WTC11 (cell line): ENCODE measurements at regions not wholly inside any gene's neighbourhood (a gene's known extent, or its start where the extent isn't known, plus 50 kb on each side); places are given as distances from the start of the nearest gene placed in this dataset.

Source experiments
- ARID4B ChIP-seq: sonication (generic); formaldehyde crosslinking; IDR thresholded peaks from 2 replicates; pipeline ENCODE4 v1.8.0; 2023; ENCODE audit warnings: missing genetic modification reagents, mild to moderate bottlenecking, borderline replicate concordance
- CREM ChIP-seq: sonication (generic); formaldehyde crosslinking; IDR thresholded peaks from 2 replicates; pipeline ENCODE4 v1.8.1; 2022; ENCODE audit warnings: mild to moderate bottlenecking, missing genetic modification reagents, moderate library complexity
- CTCF ChIP-seq: fragments of 200-600 bp; IDR thresholded peaks from 2 replicates; pipeline ENCODE4 v1.8.0; 2022; ENCODE audit warnings: antibody characterized with exemption
- HMGXB4 ChIP-seq: sonication (generic); formaldehyde crosslinking; IDR thresholded peaks from 2 replicates; pipeline ENCODE4 v1.8.1; 2023; ENCODE audit warnings: mild to moderate bottlenecking, moderate library complexity, missing genetic modification reagents
- IRF1 ChIP-seq: sonication (generic); formaldehyde crosslinking; IDR thresholded peaks from 2 replicates; pipeline ENCODE4 v1.8.0; 2023; ENCODE audit warnings: missing genetic modification reagents
- MLX ChIP-seq: sonication (generic); formaldehyde crosslinking; IDR thresholded peaks from 2 replicates; pipeline ENCODE4 v1.8.1; 2023; ENCODE audit warnings: mild to moderate bottlenecking, missing genetic modification reagents, moderate library complexity
- USF2 ChIP-seq: sonication (generic); formaldehyde crosslinking; IDR thresholded peaks from 2 replicates; pipeline ENCODE4 v1.8.1; 2023; ENCODE audit warnings: mild to moderate bottlenecking, missing genetic modification reagents, moderate library complexity
- ZBTB21 ChIP-seq: sonication (generic); formaldehyde crosslinking; IDR thresholded peaks from 2 replicates; pipeline ENCODE4 v1.8.1; 2023; ENCODE audit warnings: mild to moderate bottlenecking, missing genetic modification reagents, borderline replicate concordance

GRCh38 chr21:36241717-36242116, 78.3 kb upstream of the MORC3 start:
- TF ChIP-seq HMGXB4 (CRISPR knock-in tag) (no peak), IRF1 (CRISPR knock-in tag) (no peak), CREM (CRISPR knock-in tag) (no peak), CTCF (no peak), USF2 (CRISPR knock-in tag) (no peak), MLX (CRISPR knock-in tag) (no peak), ARID4B (CRISPR knock-in tag) (no peak), ZBTB21 (no peak)
